ENCODE measurements at regions not wholly inside any gene's neighbourhood (a gene's known extent, or its start where the extent isn't known, plus 50 kb on each side); places are given as distances from the start of the nearest gene placed in this dataset.

- Histone ChIP-seq H3K9me1 (replicated peaks; ENCODE audit: control insufficient read depth, extremely low read depth, insufficient read depth, low read length) (no peaks in the 10 kb centered on the region), H3K79me2 (ENCODE audit: control insufficient read depth, insufficient read depth, low read length) (no peaks in the 10 kb centered on the region), H4K20me1 (replicated peaks; ENCODE audit: control insufficient read depth, extremely low read depth, insufficient read depth, low read length) (no peaks in the 10 kb centered on the region), H3K4me3 (replicated peaks in 1 of 3; ENCODE audit: insufficient read depth in 1 of 3, low read depth in 1 of 3, low read length in 3 of 3) (no peak overlapping the region), H3K4me1 (ENCODE audit: control insufficient read depth, extremely low read depth, insufficient read depth, low read length) (peaks cover 11% of the 10 kb centered on the region), H3K9ac (replicated peaks; ENCODE audit: extremely low read depth, insufficient read depth, low read length) (no peak overlapping the region), H3K27me3 (ENCODE audit: control insufficient read depth in 2 of 2, insufficient read depth in 2 of 2, low read length in 2 of 2) (no peaks in the 10 kb centered on the region), H2AFZ (ENCODE audit: low read depth, low read length) (no peak overlapping the region), H3K4me2 (ENCODE audit: insufficient read depth, low read length) (no peak overlapping the region), H3K36me3 (ENCODE audit: control insufficient read depth in 2 of 2, extremely low read depth in 1 of 2, insufficient read depth in 2 of 2, low read length in 2 of 2) (no peaks in the 10 kb centered on the region), H3K9me3 (replicated peaks; ENCODE audit: control insufficient read depth, insufficient read depth, low read length) (no peaks in the 10 kb centered on the region), H3K27ac (ENCODE audit: insufficient read depth, low read depth, low read length) (no peak overlapping the region)
- DNase-seq (ENCODE audit: low read depth, low spot score) (no peak), FAIRE-seq (no peak)
- TF ChIP-seq GATA2 (IDR thresholded peaks at IDR 0.05; ENCODE audit: insufficient read depth, insufficient read length, low read depth, low read length) (no peak), JUN (IDR thresholded peaks at IDR 0.05; ENCODE audit: borderline replicate concordance, insufficient read depth, insufficient read length, low read depth) (no peak), POLR2AphosphoS5 (IDR thresholded peaks at IDR 0.05; ENCODE audit: insufficient read depth, low read depth, low read length) (no peak), POLR2A (IDR thresholded peaks at IDR 0.05; ENCODE audit: low read depth, low read length) (no peak), EZH2 (IDR thresholded peaks at IDR 0.05; ENCODE audit: borderline replicate concordance, low read depth, low read length, severe bottlenecking) (no peak), MYC (IDR thresholded peaks at IDR 0.05; ENCODE audit: low read depth, low read length) (no peak), FOS (IDR thresholded peaks at IDR 0.05; ENCODE audit: borderline replicate concordance, insufficient read depth, low read length) (no peak)
- TF ChIP-seq, protein P1, sequence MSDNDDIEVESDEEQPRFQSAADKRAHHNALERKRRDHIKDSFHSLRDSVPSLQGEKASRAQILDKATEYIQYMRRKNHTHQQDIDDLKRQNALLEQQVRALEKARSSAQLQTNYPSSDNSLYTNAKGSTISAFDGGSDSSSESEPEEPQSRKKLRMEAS (IDR thresholded peaks at IDR 0.05; ENCODE audit: insufficient read depth, insufficient read length) = no peak
- TF ChIP-seq, protein P2, sequence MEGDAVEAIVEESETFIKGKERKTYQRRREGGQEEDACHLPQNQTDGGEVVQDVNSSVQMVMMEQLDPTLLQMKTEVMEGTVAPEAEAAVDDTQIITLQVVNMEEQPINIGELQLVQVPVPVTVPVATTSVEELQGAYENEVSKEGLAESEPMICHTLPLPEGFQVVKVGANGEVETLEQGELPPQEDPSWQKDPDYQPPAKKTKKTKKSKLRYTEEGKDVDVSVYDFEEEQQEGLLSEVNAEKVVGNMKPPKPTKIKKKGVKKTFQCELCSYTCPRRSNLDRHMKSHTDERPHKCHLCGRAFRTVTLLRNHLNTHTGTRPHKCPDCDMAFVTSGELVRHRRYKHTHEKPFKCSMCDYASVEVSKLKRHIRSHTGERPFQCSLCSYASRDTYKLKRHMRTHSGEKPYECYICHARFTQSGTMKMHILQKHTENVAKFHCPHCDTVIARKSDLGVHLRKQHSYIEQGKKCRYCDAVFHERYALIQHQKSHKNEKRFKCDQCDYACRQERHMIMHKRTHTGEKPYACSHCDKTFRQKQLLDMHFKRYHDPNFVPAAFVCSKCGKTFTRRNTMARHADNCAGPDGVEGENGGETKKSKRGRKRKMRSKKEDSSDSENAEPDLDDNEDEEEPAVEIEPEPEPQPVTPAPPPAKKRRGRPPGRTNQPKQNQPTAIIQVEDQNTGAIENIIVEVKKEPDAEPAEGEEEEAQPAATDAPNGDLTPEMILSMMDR (IDR thresholded peaks at IDR 0.05; ENCODE audit: extremely low read depth in 1 of 2, insufficient read depth in 1 of 2, low read depth in 1 of 2, low read length in 2 of 2) = no peak
- POLR2A ChIA-PET = no interaction called here
- BruUV-seq (replicated peaks) = no TSS peak
- intact Hi-C loops (cut with micrococcal nuclease) = no loop called here
- dilution Hi-C loops (cut with MboI; ENCODE audit: extremely low pct_ligation_motif_present, low sequenced_read_pairs) = no loop called here
- CTCF ChIA-PET = no interaction called here
Observed at GRCh38 chr2:128526455-128526976, 207.8 kb upstream of the HS6ST1 start.
